HG03025 (cell line): ENCODE measurements at regions not wholly inside any gene's neighbourhood (a gene's known extent, or its start where the extent isn't known, plus 50 kb on each side); places are given as distances from the start of the nearest gene placed in this dataset.

ENCODE experiments used
- ATAC-seq: cut with Tn5 transposase; IDR thresholded peaks from one replicate; pipeline ENCODE4 v1.9.1; 2021; ENCODE audit warnings: mild to moderate bottlenecking, moderate library complexity; ENCODE audit not compliant: unreplicated experiment, low FRiP score

DNA sequence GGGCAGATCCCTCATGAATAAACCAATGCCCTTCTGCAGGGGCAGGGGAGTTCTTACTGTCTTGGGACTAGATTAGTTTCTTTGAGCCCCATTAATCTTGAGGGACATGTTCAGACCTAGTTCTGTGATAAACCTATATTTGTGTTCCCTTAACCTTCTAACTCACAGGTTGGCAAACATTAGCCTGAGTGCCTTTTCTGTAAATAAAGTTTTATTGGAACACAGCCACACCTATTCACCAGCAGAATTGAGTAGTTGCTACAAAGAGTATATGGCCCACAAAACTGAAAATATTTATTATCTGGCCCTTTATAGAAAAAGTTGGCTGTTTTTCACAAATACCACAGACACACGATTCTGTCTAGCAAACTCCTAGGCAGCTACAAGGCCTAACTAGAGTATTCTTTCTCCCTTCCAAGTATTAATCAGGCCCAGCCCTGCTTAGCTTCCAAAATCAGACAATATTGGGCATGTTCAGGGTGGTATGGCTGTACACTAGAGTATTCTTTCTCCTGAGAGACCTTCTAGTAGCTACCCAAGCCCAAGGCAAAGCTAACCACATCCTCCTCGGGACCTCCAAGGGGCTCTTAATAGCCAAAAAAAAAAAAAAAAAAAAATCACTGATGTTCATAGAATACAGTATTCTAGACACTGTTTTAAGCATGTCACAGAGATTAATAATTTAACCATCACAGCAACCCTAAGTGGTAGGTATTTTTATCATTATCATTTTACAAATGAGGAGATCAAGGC lies 199.3 kb upstream of the PWP1 start:
- no peak for ATAC-seq

DNA sequence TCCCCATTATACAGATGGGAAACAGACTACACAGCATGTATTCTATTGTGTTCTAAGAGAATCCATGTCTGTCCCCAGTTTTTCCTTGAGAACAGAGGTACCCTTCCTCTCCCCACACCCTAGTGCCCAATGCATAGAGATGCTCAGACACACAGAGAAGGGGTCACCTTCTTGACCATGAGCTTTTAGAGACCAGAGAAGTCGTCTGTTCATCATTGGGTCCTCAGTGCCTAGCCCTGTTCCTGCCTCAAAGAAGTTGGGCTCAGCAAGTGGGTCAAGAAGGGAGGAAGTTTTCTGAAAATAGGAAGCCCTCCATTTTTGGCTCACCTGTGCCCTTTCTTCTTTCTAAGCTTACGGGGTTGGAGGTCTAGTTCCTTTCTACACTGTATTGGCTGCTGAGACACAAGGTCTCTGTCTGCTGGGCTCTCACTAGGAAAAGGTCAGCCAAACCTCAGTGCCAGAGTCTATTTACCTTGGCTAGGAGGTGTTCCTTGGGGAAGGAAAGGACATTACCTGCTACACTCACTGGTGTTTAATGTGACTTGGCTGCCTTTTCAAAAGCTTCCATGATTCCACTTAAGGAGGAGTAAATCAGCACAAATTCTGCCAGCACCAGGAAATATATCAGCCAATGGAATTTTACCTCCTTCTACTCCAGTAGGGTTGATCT lies 198.5 kb upstream of the PWP1 start:
- no peak for ATAC-seq

DNA sequence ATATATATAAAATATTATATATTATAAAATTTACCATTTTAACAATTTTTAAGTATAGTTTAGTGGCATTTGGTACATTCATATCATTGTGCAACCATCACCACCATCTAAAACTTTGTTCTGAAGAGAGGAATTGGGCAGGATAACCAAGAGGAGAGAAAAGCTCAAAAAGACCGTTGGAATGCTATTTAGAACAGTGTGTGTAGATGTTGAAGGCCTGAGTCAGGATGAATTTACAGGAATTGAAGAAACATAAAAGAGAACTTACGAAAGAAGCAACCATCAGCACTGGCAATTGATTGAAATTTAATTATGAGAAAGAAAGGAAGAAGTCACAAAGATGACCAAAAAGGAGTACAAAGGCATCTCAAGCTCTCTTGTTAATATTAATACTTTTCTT lies 196.9 kb upstream of the PWP1 start:
- no peak for ATAC-seq

DNA sequence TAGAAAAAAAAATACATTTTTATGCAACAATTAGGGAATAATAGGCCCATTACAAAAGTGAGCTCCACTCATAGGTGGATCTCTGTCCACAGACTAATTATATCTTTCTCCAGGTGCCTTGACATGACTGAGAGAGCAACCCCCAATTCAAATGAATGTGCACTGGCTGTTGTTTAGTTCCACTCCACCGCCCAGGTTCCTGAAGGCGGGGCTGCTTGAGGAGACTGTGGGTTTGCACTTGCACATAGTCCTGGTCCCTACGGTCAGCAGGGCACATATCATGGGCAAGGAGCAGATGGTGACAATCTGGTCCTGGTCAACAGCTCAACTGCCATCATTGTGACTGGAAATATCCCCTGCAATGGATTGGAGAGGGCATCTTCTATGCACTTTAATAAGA lies 195.6 kb upstream of the PWP1 start:
- ATAC-seq, result no peak

DNA sequence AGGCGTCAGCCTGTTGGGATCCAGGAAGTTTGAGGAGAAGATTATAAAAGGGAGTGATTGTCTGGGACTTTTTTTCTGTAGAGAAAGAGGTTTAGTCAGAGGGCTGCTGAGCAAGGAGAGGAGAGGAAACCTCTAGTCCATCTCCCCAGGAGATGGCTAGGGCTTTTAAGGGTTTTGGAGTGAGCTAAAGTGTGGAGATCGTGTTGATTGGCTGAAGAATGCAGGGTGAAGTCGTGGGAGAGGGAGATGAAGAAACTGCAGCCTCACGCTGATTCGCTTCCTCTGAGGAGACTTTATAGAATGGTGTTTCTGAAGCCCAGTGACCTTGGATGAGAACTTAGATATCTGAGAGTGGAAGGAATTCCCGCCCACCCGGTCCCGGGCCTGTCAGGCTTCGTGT lies 193.7 kb upstream of the PWP1 start:
- no peak for ATAC-seq

DNA sequence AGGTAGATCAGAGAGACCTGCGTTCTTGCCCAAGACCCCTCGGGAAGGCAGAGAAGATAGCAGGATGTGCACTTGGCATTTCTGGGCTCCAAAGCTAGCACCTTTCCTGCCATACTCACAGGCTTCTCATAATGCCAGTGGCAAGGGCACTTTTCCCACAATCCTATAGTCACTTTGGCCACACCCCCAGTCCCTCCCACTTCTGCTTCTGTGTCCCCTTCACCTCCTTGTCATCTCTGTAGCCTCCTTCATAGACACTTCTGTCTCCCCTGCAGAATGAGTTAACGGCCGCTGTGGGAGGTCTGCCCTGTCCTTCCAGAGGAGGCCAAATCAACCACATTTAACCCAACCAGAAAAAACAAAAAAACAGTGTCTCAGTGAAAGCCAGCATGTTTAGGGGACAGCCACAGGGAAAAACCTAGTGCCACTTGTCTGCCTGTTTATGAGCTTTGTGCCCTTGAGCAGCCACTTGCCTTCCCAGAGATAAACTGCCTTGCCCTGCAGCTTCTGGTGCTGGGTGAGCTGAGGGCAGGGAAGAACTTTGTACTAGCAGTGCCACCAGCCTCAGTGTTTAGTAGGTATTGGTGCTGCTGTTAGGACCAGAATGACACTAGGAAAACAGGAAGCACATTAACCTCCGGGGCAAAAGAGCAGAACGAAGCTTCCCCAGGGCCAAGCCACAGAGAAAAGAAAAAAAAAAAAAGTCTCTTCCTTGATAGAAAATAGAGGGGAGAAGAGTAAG lies 193.0 kb upstream of the PWP1 start:
- ATAC-seq, result no peak

DNA sequence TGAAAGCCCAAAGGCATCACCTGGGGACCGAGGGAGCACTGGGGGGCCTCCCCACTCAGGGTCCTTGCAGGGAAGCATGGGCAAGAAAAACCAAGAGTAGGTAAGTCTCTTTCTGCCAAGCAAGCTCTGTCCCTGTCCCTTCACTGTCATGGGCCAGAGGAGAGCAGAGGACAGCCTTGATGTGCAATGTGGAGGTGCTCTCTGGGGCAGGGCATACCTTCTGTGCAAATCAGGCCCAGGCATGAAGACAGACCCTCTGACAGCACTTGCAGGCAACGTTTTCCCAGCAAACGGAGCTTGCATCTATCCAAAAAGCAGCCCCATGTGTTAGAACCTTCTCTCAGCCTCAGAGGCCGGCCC lies 192.5 kb upstream of the PWP1 start:
- ATAC-seq, result no peak

DNA sequence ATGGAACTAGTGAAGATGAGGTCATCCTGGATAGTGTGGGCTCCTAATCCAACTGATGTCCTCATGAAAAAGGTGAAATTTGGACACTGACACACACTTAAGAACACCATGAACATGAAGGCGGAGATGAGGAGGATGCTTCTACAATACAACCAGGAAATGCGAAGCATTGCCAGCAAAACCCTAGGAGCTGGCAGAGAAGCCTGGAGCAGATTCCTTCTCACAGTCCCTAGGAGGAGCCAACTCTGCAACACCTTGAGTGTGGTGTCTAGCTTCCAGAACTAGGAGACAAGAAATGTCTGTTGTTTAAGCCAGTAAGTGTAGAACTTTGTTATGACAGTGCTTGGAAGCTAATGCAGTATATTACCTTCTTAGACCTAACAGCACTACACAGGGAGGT lies 191.9 kb upstream of the PWP1 start:
- no peak for ATAC-seq

DNA sequence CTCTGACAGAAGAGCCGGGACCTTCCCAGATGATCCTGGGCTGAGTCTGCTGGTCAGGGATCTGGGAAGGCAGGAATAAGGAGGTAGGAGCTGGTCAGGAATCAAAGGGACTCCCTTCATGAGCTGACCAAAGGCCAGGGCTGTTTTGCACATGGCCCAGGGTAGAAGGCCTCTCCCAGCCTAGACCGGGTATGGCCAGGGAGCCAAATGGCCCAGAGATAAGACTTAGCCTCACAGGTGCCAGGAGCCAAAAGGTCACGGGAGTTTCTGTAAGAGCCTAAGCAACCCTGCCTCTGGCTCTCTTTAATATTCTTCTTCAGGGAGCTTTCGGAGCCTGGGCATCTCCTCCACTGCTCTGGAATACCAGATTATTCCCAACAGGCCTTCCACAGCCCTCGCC lies 191.3 kb upstream of the PWP1 start:
- ATAC-seq, result no peak

DNA sequence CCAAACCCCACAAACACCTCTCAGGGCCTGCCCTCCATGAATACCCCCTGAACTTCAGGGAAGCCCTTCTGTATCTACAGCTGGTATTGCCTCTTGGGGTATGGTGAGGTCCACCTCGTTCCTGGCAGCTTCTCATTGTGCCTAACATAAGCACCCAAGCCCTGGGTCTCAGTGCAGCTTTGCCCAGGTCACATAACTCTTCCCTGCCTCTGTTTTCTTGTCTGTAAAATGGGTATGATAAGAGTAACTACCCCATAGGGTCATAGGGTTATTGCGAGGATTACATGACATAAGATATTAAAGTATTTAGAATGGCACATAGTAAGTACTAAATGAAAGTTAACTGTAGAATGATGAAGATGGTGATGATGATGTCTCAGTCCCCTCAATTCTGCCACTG lies 190.0 kb upstream of the PWP1 start:
- ATAC-seq, result no peak

DNA sequence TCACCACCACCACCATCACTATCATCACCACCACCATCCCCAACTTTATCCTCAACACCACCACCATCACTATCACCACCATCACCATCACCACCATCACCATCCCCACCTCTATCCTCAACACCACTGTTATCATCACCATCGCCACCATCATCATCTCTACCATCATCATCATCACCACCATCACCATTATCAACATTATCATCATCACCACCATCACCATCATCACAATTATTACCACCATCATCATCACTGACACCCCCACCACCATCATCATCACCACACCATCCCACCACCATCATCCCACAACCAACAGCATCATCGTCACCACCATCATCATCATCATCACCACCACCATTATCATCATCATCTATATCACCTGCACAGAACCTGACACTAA lies 188.4 kb upstream of the PWP1 start:
- no peak for ATAC-seq

DNA sequence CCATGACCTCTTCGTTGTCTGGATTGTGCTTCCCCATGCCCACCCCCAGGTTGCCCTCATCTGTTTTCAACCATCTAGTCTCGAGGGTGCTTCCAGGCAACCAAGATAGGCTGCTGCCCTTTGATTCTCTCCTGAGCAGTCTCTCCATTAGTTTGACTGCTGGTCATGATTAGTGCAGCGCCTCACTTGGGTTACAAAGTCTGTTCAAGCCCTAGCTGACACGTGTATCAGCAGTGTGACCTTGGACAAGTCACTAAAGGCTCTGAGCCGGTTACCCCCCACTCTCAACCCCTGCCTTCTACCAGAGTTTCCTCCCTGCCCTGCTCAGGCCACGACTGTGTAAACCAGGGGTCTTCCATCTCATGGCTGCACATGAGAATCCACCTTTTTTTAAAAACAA lies 185.3 kb upstream of the PWP1 start:
- no peak for ATAC-seq

DNA sequence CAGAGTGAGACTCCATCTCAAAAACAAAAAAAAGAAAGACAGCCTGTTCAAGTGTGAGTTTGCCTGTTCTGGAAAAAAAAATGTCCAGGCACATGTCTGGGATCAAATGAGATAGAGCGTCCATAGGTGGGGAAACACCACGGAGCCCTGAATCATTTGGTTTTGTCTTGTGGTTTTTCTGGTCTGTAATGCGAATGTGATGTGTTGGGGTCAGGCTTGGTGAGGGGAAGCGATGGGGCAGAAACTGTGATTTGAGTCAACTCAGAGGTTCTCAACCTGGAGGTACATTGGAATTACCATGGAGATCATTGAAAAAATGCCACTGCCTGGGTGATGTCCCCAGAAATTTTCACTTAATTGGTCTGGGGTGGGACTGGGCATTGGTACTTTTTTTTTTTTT lies 183.9 kb upstream of the PWP1 start:
- no peak for ATAC-seq

DNA sequence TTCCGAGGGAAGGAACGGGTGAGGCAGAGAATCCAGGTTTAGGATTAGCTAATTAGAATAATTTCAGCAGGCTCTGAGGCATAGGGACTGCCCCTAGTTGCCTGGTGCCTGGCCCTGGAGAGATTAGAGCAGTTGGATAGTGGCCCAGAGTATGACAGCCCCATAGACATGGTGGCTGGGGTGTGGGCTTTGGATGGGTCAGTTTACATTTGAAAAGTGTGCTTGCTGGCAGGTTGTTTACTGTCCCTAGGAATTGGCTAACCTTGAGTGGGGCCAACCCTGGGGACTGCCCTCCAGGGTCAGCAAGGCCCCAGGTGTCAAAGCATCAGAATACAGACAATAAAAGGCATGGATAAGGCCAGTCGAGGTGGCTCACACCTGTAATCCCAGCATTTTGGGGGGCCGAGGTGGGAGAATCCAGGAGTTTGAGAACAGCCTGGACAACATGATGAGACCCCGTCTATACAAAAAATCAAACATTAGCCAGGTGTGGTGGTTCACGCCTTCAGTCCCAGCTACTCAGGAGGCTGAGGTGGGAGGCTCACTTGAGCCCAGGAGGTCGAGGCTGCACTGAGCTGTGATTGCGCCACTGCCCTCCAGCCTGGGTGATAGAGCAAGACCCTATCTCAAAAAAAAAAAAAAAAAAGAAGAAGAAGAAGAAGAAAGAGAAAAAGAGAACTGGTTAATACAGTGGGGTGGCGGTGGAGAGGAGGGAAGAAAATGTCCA lies 182.3 kb upstream of the PWP1 start:
- ATAC-seq, result no peak

DNA sequence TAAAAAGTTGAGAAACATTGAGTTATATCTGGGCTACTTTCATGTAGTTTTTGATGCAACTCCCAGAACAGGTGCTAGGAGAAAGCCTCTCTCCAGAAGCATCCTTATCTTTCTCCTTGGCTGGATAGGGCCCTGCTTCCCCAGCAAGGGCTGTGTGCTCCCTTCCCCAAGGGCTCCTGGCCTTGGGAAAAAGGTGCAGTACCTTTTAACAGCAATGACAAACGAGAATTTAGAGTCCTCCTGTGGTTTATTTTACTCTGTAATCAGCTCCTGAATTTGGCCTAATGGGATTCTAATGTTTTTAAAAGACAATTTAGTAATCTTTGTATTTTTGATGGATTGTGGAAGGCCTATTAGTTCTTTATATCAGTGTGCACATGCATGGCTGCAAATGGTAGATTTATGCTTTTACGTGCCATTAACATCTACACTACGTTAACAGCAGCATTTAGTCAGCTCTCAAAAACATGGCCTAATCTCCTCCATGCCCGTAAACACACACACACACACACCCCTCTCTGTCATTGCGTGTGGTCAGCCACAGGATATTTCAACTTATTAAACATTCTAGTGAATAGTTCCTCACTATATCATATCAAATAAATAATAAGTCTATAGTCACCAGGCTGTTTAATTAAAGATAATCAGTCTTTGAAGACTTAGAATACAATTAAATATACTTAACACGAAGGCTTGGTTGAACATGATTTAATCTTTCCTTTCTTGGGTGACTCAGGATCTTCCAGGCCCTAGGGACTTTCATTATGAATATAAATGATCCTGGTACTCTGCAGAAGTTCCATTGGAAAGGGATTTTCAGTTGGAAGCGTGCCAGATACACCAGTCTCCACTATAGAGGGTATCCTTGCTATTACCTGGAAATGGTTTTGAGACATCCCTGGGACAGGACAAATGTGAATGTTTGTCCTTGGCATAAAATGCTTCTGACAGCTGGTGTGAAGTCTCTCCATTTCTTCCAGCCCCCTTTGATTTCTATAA lies 181.4 kb upstream of the PWP1 start:
- no peak for ATAC-seq

DNA sequence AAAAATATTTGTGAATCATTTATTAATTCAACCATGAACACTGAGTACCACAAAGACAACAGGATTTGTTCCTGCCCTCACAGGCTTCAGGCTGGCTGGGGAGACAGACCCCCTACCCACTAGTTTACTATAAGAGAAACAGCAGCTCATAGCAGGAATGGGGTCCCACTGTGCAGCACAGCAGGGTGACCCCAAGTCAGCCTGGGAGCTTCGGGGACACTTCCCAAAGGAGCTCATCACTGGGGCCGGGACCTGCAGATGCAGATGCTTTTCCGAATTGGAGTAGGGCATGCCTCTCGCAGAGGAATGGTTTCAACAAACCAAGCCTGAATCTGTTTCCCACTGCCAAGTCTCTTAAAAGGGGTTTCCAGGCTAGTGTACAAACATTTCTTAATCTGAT lies 176.2 kb upstream of the PWP1 start:
- no peak for ATAC-seq

DNA sequence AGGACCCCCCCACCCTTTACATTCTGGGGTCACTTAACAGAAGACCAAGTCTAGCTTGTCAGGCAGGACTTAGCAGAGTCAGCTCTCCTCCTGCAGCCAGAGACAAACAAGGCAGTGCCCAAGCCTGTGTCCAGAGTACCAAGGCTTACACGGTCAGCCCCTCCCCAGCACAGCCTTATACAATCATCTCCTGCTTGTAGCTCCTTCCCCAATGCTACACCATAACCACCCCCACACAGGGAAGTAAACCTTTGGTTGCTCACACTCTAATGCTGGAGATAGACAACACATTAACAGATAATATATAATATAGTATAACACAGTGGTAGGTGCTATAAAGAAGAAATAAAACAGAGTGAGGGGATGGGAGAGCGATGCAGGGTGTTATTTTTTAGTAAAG lies 175.4 kb upstream of the PWP1 start:
- ATAC-seq, result no peak

DNA sequence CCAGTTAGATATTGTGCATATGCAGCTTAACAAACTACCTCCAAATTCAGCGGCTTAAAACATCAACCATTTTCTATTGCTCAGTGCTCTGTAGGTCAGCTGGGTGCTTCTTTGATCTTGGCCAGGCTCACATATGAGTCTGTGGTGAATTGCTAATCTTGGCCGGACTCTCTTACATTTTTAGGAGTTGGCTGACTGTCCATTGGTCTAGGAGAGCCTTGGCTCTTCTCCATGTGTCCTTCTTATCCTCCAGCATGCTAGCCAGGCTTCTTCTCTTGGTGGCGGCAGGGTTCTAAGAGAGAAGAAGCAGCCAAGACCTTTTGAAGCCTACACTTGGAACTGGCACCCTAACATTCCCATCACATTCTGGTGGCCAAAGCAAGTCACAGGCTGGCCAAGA lies 174.3 kb upstream of the PWP1 start:
- no peak for ATAC-seq

DNA sequence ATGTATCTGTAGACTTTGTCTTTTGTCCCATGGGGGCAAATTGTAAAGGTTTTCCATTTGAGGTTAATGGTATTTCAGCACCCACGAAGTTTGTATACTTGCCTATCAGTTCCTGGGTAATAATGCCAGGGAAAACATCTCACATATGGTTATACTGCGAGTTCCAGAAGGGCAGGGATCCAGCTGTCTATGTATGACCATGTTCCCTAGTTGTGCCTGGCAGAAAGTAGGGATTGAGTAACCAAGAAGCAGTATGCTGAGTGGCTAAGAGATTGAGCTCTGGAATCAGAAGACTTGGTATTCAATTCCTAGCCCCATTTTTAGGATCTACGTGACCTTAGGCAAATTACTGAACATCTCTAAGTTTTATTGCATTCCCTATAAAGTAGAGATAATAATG lies 173.2 kb upstream of the PWP1 start:
- no peak for ATAC-seq

DNA sequence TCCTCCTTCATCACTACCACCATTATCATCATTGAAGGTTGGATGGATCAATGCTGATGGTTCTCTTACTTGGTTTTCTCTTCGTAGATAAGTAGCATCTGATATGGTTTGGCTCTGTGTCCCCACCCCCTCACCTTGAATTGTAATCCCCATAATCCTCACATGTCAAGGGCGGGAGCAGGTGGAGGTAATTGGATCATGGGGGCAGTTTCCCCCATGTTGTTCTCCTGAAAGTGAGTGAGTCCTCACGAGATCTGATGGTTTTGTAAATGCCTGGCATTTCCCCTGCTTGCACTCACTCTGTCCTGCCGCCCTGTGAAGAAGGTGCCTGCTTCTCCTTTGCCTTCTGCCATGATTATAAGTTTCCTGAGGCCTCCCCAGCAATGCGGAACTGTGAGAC lies 172.4 kb upstream of the PWP1 start:
- no peak for ATAC-seq
